ENCODE measurements at regions not wholly inside any gene's neighbourhood (a gene's known extent, or its start where the extent isn't known, plus 50 kb on each side); places are given as distances from the start of the nearest gene placed in this dataset.

GRCh38 chr4:20119141-20119540 lies 132.6 kb upstream of the SLIT2 start:
- Mint-ChIP-seq H3K4me1 (ENCODE audit: low read depth) (peaks cover 5% of the 10 kb centered on the region), H3K27me3 (ENCODE audit: insufficient read depth) (no peaks in the 10 kb centered on the region)
- TF ChIP-seq CTCF (IDR thresholded peaks at IDR 0.05), result no peak

GRCh38 chr4:20109391-20109790 lies 142.3 kb upstream of the SLIT2 start:
- Mint-ChIP-seq H3K4me3 (no peak overlapping the region), H3K27me3 (ENCODE audit: insufficient read depth) (no peaks in the 10 kb centered on the region), H3K36me3 (ENCODE audit: low read depth) (peaks cover 3% of the 10 kb centered on the region; the same call in 1 of the 2 replicates), H3K4me1 (ENCODE audit: low read depth) (peaks cover 9% of the 10 kb centered on the region), H3K9me3 (no peaks in the 10 kb centered on the region; the same call in 1 of the 2 replicates), H3K27ac (no peak overlapping the region)
- TF ChIP-seq CTCF (IDR thresholded peaks at IDR 0.05), result no peak
- DNase-seq, result no peak

More at GRCh38 chr4:20119141-20119540, 132.6 kb upstream of the SLIT2 start:
- Mint-ChIP-seq H3K27ac (no peak overlapping the region), H3K36me3 (ENCODE audit: low read depth) (no peaks in the 10 kb centered on the region), H3K9me3 (no peaks in the 10 kb centered on the region), H3K4me3 (no peak overlapping the region)
- DNase-seq, result no peak

GRCh38 chr4:20106921-20107320 lies 144.8 kb upstream of the SLIT2 start:
- Mint-ChIP-seq H3K4me1 (ENCODE audit: low read depth) (peaks cover 9% of the 10 kb centered on the region), H3K9me3 (no peaks in the 10 kb centered on the region; the same call in 1 of the 2 replicates)

GRCh38 chr4:20101831-20102230 lies 149.9 kb upstream of the SLIT2 start:
- no peak overlapping the region for H3K4me3 Mint-ChIP-seq
- DNase-seq, result no peak
- H3K9me3 Mint-ChIP-seq, result no peaks in the 10 kb centered on the region; the same call in 1 of the 2 replicates
- H3K27me3 Mint-ChIP-seq (ENCODE audit: insufficient read depth), result no peaks in the 10 kb centered on the region; the same call in 1 of the 2 replicates
- H3K4me1 Mint-ChIP-seq (ENCODE audit: low read depth), result peaks cover 7% of the 10 kb centered on the region; the same call in 1 of the 2 replicates
- no peaks in the 10 kb centered on the region; the same call in 1 of the 2 replicates for H3K36me3 Mint-ChIP-seq (ENCODE audit: low read depth)
- H3K27ac Mint-ChIP-seq, result no peak overlapping the region
- no peak for TF ChIP-seq CTCF (IDR thresholded peaks at IDR 0.05)

More at GRCh38 chr4:20106921-20107320, 144.8 kb upstream of the SLIT2 start:
- H3K36me3 Mint-ChIP-seq (ENCODE audit: low read depth), result peaks cover 3% of the 10 kb centered on the region; the same call in 1 of the 2 replicates
- no peak for TF ChIP-seq CTCF (IDR thresholded peaks at IDR 0.05)
- no peak overlapping the region for H3K27ac Mint-ChIP-seq
- H3K4me3 Mint-ChIP-seq, result no peak overlapping the region
- no peaks in the 10 kb centered on the region; the same call in 1 of the 2 replicates for H3K27me3 Mint-ChIP-seq (ENCODE audit: insufficient read depth)
- no peak for DNase-seq

GRCh38 chr4:20096911-20097310 lies 154.8 kb upstream of the SLIT2 start:
- H3K9me3 Mint-ChIP-seq, result no peaks in the 10 kb centered on the region
- H3K4me3 Mint-ChIP-seq, result no peak overlapping the region
- no peak for DNase-seq
- H3K27me3 Mint-ChIP-seq (ENCODE audit: insufficient read depth), result no peaks in the 10 kb centered on the region
- H3K27ac Mint-ChIP-seq, result no peak overlapping the region
- TF ChIP-seq CTCF (IDR thresholded peaks at IDR 0.05), result no peak
- no peaks in the 10 kb centered on the region for H3K36me3 Mint-ChIP-seq (ENCODE audit: low read depth)
- peaks cover 23% of the 10 kb centered on the region for H3K4me1 Mint-ChIP-seq (ENCODE audit: low read depth)
